ENCODE measurements at regions not wholly inside any gene's neighbourhood (a gene's known extent, or its start where the extent isn't known, plus 50 kb on each side); places are given as distances from the start of the nearest gene placed in this dataset.

- FAIRE-seq: no peak
These were observed 433.0 kb downstream of the INSC start for GRCh38 chr11:15547685-15548084.

- no peak for FAIRE-seq
These were observed 437.5 kb downstream of the INSC start for GRCh38 chr11:15551901-15552851.

- no peak for FAIRE-seq
These were observed 440.4 kb downstream of the INSC start for GRCh38 chr11:15555161-15555560.

GRCh38 chr11:15557457-15558230 is 442.9 kb downstream of the INSC start:
- no peak for FAIRE-seq

- no peak for FAIRE-seq
These were observed 443.9 kb downstream of the INSC start for GRCh38 chr11:15558513-15559181.

GRCh38 chr11:15560689-15561467 is 446.2 kb downstream of the INSC start:
- FAIRE-seq: no peak

- FAIRE-seq: no peak
These were observed 447.5 kb downstream of the INSC start for GRCh38 chr11:15562230-15562629.

- no peak for FAIRE-seq
These were observed 448.3 kb downstream of the INSC start for GRCh38 chr11:15563054-15563453.

GRCh38 chr11:15565880-15566279 is 451.2 kb downstream of the INSC start:
- no peak for FAIRE-seq

GRCh38 chr11:15568440-15568839 is 453.7 kb downstream of the INSC start:
- FAIRE-seq: no peak

- no peak for FAIRE-seq
These were observed 454.7 kb downstream of the INSC start for GRCh38 chr11:15569305-15570025.

GRCh38 chr11:15575409-15575808 is 460.7 kb downstream of the INSC start:
- no peak for FAIRE-seq

- no peak for FAIRE-seq
These were observed 462.0 kb downstream of the INSC start for GRCh38 chr11:15576769-15577168.

GRCh38 chr11:15577519-15577918 is 462.8 kb downstream of the INSC start:
- FAIRE-seq: no peak

- FAIRE-seq: no peak
These were observed 464.7 kb downstream of the INSC start for GRCh38 chr11:15579287-15580001.

- FAIRE-seq: no peak
These were observed 465.5 kb downstream of the INSC start for GRCh38 chr11:15580056-15580774.

- no peak for FAIRE-seq
These were observed 466.0 kb downstream of the INSC start for GRCh38 chr11:15580775-15581095.

GRCh38 chr11:15584158-15584557 is 469.4 kb downstream of the INSC start:
- no peak for FAIRE-seq

GRCh38 chr11:15585602-15586331 is 471.0 kb downstream of the INSC start:
- no peak for FAIRE-seq
